GM21786 (cell line): ENCODE measurements at regions not wholly inside any gene's neighbourhood (a gene's known extent, or its start where the extent isn't known, plus 50 kb on each side); places are given as distances from the start of the nearest gene placed in this dataset.

Experiments
- ATAC-seq: cut with Tn5 transposase; IDR thresholded peaks from one replicate; pipeline ENCODE4 v1.9.1; 2021; ENCODE audit not compliant: unreplicated experiment

DNA sequence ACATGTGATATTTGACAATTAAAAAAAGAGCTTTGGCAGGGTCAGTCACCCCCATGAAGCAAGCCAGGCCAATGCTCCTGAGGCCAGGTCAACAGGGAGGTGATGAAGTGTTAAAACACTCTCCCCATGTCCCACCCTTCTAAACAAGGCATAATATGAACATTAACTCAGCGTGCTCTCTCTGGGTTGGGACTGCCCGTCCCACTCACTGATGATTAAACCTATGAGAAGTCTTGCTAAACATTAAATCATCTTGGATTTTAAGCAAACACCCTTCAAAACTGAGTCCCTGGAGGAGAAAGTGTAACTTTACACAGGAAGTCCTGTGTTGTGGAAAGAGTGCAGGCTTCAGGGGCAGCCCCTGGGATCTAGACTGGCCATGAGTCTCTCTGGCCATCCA, 558.5 kb downstream of the CD83 start:
- no peak for ATAC-seq

DNA sequence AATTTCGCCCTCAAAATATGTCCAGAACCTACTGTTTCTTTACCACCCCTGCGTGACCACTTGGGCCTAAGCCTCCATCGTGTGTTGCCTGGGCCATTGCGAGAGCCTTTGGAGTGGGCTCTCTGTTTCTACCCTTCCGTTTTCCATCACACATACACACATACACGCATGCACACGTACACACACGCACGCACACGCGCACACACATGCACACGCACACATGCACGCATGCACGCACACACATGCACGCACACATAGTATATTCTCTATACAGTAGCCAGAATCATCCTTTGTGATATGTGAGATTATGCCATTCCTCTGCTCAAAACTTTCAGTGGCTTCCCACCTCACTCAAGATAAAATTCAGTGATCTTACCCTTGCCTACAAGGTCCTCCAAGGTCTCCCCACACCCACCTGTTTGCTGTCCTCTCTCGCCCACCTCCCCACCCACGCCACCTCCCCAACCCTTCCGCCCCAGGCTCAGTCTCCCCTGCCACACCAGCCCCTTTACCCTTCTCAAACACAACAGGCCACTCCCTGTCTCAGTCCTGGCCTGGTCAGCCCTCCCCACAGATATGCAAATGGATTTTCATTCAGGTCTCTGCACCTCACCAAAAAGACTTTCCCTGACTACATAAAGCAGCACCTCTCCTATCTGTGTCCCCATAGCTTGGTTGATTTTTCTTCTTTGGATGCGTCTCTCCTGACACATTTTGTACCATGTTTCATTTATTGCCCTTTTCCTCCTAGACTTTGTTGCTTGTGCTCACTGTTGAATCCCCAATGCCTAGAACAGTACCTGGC, 559.6 kb downstream of the CD83 start:
- ATAC-seq, result no peak

DNA sequence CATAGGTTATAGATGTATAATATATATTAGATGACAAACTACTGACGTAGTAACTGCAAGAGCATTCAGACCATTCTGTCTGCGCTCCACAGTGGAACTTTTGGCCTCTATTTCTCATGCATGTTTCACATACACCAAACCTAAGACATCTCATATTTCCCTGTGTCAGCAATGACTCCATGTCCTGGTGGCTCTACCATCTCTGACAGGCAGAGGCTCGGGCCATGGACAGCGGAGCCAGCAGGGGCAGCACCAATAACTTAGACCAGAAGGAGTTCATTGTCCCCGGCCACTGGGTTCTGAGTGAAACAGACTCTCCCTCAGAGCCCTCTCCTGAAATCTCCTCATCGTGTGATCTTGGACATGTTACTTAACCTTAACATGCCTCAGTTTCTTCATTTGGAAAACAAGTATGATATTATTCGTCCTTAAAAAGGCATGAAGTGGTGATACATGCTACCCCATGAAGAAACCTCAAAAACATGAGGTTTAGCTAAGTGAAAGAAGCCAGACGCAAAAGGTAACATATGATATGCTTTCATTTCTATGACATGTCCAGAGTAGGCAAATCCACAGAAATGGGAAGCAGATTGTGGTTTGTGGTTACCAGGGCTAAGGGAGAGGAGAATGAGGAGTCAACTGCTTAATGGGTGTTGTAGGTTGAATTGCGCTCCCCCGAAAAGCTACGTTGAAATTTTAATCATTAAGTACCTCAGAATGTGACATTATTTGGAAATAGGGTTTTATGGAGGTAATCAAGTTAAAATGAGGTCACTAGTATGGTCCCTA, 564.0 kb upstream of the JARID2 start:
- no peak for ATAC-seq

DNA sequence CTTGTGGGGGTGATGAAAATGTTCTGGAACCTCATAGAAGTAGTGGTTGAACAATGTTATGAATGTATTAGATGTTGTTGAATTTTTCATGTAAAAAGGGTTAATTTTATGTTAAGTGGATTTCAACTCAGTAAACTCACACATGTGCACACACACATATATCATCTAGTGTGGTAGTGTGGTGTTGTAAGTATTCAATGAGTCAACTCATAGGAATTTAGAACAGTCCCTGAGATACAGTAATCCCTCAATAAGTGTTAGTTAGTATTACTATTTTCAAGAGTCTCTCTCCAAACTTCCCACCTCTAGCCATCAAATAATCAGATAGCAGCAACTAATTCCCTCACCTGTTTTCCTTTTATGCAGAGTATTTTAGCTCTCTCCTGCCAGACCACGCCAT, 563.1 kb upstream of the JARID2 start:
- no peak for ATAC-seq

DNA sequence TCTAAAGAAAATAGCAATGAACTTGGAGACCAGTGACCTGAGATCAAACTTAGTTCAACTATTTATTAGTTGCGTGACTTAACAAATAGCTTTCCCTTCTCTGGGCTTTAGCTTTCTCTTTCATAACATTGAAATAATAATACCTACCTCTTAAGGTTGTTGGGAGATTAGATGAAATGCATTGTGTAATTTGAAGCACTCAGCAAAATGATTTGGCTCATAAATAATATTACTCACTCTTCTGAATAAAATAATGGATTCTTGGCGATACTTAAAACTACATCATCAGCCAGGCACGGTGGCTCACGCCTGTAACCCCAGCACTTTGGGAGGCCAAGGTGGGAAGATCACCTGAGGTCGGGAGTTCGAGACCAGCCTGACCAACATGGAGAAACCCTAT, 556.2 kb upstream of the JARID2 start:
- ATAC-seq, result no peak

DNA sequence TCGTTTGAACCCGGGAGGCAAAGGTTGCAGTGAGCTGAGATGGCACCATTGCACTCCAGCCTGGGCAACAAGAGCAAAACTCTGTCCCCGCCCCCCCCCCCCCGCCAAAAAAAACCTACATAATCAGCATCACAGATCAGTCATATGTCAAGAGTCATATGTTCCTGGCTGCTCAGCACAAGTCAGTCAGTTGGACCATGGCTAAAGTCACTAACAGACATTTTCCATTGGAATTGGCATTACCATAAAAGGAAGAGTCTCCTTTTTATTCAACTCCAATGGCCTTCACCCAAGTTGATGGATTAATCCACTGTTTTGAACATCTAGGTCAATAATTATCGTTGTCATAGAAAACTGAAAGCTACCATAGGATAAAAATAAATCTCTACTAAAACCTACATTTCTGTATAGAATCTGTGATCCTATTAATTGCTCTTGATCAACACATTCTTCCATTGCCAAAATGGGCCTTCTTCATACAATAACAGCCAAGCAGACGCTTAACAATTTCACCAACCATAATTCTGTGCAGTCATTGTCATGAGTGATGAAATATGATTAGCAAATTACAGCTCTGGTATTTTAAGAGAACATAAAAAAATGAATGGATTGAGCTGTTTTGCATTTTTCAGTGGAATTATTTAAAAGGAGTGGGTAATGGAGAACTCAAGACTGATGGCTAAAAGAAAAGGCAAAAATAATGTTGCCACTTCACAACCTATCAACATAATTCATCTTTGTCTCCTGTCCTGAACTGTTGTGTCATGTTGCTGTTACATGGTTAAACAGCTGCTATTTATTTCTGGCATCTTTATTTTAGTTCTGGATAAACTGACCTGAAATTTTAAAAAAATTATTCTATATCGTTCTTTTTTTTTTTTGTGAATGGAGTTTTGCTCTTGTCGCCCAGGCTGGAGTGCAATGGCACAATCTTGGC, 555.5 kb upstream of the JARID2 start:
- no peak for ATAC-seq

DNA sequence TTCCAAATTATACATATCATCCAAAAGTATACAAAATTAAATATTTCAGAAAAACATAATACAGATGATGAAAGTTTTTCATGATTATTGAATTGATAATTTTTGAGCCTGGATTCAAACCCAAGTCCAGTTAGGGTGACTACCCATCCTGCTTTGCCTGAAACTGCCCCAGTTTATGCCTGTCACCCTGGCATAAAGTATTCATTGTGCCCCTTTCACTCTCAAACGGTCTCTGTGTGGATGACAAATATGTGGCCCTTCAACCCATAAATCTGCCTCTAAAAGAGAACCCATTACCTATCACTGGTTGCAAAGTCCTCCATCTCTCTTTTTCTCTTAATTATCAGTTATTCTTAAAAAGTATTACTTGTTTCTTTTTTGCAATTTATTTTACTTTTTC, 553.7 kb upstream of the JARID2 start:
- no peak for ATAC-seq

DNA sequence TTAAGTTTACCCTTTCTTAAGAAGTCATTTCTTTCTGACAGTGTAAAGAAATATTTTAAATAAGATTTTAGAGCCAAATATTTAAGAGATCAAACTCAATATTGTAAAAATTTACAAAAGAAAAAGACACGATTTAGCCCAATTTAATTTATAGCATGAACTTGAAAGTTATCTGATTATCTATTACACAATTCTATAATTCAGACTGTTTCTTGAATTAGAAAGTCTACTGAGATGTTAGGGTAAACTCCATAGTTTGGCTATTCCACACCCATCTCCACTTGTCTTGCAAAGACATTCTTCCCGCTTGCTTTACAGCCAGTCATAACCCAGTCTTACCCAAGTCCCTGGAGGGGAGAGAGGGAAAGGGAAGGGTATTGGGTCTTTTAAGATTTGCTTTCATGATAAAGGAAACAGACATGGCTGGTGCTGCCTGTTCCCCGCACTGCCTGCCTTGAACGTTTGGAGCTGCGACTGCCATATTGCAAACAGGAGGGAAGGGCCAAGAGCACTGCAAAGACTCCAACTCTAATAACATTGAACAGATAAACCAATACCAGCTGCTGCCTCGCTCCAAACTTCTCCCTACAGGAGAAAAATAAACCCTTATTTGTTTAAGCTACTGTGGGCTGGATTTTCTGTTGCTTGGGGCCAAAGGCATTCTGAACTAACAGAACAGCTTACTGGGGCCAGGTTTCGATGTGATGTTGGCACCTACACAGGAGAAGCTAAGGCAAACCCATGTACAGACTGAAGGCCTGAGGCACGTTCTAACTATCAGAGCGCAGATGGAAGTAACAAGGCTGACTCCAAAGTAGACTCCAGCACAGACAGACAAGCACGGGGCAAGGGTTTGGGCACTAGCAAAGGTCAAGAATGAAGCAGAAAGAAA, 552.3 kb upstream of the JARID2 start:
- ATAC-seq, result no peak

DNA sequence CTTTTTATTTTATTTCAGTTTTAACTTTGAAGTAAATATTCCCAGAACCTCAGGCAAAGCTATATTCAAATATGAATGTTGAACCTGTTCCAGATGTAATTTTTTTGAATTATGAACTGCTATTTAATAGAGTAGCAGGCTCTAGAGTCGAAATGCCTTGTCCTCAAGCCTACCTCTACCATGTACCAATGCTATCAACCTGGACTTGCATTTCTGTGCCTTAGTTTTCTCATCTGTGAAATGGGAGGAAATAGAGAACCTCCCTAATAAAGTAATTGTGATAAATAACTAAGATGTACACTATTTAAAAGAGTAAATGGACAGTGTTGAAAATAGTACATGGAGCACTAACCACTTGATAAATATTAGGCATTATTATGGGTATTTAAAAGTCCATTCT, 551.6 kb upstream of the JARID2 start:
- no peak for ATAC-seq

DNA sequence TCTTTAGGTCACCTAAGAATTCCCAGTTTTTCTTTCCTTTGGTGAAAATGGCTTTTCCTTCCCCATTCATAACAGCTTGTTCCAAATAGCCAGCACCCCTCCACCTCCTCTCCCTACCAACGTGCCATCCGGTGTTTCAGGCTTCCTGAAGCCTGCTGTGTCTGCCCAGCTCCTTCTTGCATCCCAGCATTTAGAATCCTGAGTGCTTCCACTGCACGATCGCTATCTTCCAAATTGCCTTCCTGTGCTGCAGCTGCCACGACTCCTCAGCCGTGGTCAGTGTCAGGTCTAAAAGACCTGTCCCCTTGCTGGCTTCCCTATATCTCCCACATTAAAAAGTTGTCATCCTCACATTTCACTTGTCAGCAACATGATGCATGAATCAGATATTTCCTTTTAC, 550.3 kb upstream of the JARID2 start:
- ATAC-seq, result no peak

DNA sequence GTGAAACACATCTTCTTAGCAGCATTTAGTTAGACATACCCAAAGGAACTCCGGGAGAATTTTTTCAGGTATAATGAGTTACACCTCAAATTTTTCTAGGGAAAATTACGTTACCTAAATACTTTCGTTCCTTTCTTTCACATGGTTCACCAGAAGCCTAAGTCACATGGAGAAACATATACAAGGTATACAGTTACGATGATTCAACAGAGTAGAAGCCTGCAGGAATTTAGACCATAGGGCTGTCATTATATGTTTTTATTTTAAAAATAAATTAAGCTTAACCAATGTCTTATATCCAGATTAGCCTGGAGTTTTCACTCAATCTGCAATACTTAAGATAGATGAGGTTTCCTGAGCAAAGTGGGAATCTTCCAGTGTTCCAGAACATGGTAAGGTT, 549.5 kb upstream of the JARID2 start:
- no peak for ATAC-seq

DNA sequence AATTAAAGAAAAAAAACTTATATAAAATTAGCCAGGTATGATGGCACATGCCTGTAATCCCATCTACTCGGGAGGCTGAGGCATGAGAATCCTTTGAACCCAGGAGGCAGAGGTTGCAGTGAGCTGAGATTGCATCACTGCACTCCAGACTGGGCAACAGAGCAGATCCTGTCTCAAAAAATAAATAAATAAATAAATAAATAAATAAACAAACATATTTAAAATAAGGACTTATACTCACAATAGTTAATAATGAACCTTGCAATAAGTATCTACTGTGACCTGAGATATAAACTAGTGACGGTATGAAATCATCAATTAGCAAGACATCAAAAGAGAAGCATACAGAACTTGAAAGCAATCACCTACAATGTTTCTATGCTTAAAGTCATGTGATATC, 548.4 kb upstream of the JARID2 start:
- ATAC-seq, result no peak

DNA sequence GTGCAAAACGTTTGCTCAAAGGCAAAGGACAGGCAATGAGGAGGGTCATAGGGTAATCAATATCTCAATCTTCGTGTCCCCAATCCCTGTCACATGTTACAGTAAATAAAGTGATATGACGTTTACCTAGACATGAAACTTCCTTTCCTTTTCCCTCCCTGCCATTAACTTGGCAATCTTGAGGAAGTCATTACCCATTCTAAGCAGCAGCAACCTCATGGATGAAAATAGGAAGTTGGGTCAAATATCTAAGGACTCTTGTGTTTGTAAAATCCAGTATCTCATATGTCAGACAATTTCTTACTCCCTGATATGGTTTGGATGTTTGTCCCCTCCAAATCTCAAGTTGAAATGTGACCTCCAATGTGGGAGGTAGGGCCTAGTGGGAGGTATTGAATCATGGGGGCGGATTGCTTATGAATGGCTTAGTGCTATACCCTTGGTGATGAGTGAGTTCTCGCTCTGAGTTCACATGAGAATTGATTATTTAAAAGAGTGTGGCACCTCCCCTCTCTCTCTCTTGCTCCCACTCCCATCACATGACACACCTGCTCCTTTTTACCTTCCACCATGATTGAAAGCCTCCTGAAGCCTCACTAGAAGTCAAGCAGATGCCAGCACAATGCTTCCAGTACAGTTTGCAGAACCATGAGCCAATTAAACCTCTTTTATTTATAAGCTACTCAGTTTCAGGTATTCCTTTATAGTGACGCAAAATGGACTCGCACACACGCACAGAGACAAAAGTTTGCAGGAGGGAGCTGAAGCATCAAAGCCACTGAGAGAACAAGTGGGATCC, 545.9 kb upstream of the JARID2 start:
- ATAC-seq, result no peak

DNA sequence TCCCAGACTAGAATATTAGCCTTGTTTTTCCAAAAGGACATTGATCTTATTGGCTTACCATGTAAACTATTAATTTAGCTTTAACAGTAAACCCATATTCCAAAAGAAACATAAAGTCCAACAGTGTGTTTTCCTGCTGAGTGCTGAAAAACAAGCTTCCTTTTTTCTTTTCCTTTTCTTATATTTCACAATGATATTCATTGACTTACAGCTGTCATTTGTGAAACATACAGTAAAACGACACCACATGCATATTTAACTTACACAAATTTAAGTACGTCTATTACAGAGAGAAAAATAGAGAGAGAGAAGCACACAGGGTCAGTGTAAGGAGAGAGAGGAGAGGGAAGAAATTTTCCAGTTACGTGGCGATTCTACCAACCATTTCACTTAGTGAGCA, 543.9 kb upstream of the JARID2 start:
- ATAC-seq, result no peak

DNA sequence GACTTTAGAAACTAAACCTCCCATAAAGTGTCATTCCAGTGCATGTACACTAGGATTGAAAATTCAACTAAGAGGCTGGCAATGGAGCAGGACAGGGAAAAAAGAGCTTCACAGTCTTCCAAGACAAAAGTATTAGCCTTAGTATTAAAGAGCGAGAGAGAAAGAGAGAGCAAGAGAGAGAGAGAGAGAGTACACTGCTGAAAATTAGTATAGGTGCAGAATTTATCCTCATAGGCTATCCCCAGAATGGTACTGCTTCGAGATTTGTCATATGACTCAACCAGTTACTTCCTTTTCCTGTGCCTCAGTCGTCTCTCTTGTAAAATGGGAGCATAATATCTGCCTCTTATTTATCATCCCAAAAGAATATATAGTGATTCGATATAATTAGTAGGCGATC, 543.2 kb upstream of the JARID2 start:
- ATAC-seq, result no peak

DNA sequence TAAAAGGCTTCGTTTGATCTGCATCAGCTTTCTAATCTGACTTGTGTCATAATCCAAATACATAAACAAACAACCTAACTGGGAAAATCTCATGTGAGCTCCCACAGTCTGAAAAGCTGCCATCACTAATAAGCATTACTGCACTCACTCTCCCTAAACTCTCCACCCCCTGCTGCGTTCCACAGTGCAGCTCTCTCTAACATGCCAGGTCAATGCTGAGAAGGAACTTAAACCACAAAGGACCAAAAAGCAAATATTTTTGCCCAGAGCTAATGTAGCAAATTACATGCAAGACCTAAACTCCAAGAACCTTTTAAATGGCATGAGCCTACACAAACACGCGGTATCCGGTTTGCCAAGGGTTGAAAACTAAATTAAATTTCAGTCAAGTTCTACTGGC, 542.3 kb upstream of the JARID2 start:
- no peak for ATAC-seq

DNA sequence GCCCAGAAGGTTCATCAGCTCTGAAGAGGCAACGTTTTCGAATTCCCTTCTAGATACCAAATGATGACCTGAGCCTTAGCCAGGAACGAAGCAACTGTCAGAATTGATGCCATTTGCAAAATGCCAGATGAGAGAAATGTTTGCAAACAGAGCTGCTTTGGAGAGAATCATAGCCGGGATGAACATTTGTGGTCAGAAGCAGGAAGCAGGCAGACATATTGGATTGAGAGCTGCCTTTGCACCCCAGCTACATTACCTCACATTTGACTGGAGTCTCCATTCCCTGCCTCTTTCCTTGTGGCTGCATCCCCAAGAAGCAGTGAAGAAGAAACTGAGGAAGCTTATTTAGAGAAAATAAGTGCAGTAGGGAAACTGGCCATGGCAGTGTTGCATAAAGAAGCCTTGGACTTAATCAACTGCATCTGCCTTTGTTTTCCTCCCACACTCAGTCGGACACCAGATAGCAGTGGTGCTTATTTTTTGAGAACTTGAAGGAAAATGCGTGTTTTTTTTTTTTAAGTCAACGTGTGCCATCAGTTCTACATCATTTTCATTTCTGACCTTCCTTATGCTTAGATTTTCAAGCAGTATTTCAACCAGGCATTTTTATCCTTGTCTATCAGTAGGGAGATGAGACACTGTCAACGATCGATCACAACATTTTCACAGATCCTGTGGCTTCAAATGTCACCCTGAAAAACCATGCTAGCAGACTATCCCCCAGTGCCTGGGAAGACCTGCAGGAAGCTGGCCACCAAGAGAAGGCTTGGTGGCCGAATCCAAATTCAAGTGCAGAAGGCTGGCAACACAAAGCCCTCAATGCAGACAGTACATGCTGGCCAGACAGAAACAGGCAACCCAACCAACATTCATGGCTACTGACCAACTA, 541.2 kb upstream of the JARID2 start:
- no peak for ATAC-seq

DNA sequence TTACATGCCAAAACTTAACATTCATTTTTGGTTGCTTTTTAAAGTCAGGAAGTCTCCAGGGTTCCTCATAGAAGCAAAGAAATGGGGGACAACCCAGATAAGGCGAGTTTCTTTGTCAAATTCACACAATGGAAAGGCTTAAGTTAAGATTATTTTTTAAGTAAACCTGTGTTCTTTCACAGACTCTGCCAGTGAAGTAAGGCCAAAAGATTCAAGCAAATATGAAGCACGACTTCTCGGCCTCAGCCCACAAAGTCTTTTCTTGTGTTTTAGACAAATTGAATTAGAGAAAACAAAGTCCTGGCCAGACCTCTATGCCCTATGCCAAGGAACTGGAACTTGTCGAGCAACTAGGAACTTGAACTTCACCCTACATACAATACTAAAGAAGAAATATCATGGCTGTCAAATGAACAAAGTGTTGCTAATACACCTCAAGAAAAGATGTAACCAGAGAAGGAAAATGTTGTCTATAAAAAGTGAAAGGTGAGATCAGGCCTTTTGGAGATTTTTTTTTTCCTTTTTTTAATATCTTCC, 540.0 kb upstream of the JARID2 start:
- ATAC-seq, result no peak
